Retina (tissue), 1 donor: ENCODE measurements at regions not wholly inside any gene's neighbourhood (a gene's known extent, or its start where the extent isn't known, plus 50 kb on each side); places are given as distances from the start of the nearest gene placed in this dataset.

ENCODE experiments used
- DNase-seq: peaks from one replicate; pipeline ENCODE4 v3.0.0-alpha.2; 2016

- DNase-seq, result no peak
These were observed 95.7 kb upstream of the ARL4C start for GRCh38 chr2:234592541-234592940.

- no peak for DNase-seq
These were observed 93.2 kb upstream of the ARL4C start for GRCh38 chr2:234590076-234590475.

GRCh38 chr2:234588054-234588430 is 91.2 kb upstream of the ARL4C start:
- DNase-seq, result no peak

- DNase-seq, result no peak
These were observed 90.6 kb upstream of the ARL4C start for GRCh38 chr2:234587341-234588053.

- DNase-seq, result no peak
These were observed 86.5 kb upstream of the ARL4C start for GRCh38 chr2:234583331-234583730.

- DNase-seq, result no peak
These were observed 83.8 kb upstream of the ARL4C start for GRCh38 chr2:234580686-234581085.

GRCh38 chr2:234579231-234579962 is 82.5 kb upstream of the ARL4C start:
- DNase-seq, result no peak

- DNase-seq, result no peak
These were observed 81.5 kb upstream of the ARL4C start for GRCh38 chr2:234578389-234578788.

GRCh38 chr2:234577191-234577590 is 80.3 kb upstream of the ARL4C start:
- no peak for DNase-seq

- no peak for DNase-seq
These were observed 74.9 kb upstream of the ARL4C start for GRCh38 chr2:234571620-234572407.

- no peak for DNase-seq
These were observed 73.6 kb upstream of the ARL4C start for GRCh38 chr2:234570476-234570875.

GRCh38 chr2:234569776-234570430 is 73.0 kb upstream of the ARL4C start:
- DNase-seq, result no peak

- DNase-seq, result no peak
These were observed 69.7 kb upstream of the ARL4C start for GRCh38 chr2:234566622-234567021.

- DNase-seq, result no peak
These were observed 69.2 kb upstream of the ARL4C start for GRCh38 chr2:234565842-234566619.

GRCh38 chr2:234565201-234565600 is 68.3 kb upstream of the ARL4C start:
- no peak for DNase-seq

- DNase-seq, result no peak
These were observed 67.8 kb upstream of the ARL4C start for GRCh38 chr2:234564699-234565098.

GRCh38 chr2:234559609-234560008 is 62.7 kb upstream of the ARL4C start:
- no peak for DNase-seq

- DNase-seq, result no peak
These were observed 61.8 kb upstream of the ARL4C start for GRCh38 chr2:234558642-234559041.

GRCh38 chr2:234556848-234557573 is 60.1 kb upstream of the ARL4C start:
- no peak for DNase-seq

GRCh38 chr2:234555616-234556249 is 58.9 kb upstream of the ARL4C start:
- no peak for DNase-seq

- DNase-seq, result no peak
These were observed 58.3 kb upstream of the ARL4C start for GRCh38 chr2:234555161-234555560.
